Astrocyte of the hippocampus (primary cell): ENCODE measurements at regions not wholly inside any gene's neighbourhood (a gene's known extent, or its start where the extent isn't known, plus 50 kb on each side); places are given as distances from the start of the nearest gene placed in this dataset.
"Not testable (repeated sequence)": the region's sequence is repeated elsewhere in the genome, so short reads cannot be mapped to it uniquely, and the experiment has no call there.

ENCODE experiments used
- DNase-seq: peaks from one replicate; pipeline ENCODE4 v3.0.0; 2011; ENCODE audit warnings: low read depth, low spot score

- no peak for DNase-seq
Observed at GRCh38 chr15:95718441-95718840, 612.1 kb upstream of the NR2F2 start.

GRCh38 chr15:95724908-95725633 lies 605.4 kb upstream of the NR2F2 start:
- DNase-seq, result no peak

- no peak for DNase-seq
Observed at GRCh38 chr15:95726891-95727290, 603.6 kb upstream of the NR2F2 start.

GRCh38 chr15:95733931-95734330 lies 596.6 kb upstream of the NR2F2 start:
- DNase-seq, result no peak

- DNase-seq, result peak; percentile 83
Observed at GRCh38 chr15:95734422-95735316, 595.8 kb upstream of the NR2F2 start.

GRCh38 chr15:95737060-95737459 lies 593.4 kb upstream of the NR2F2 start:
- DNase-seq, result no peak

GRCh38 chr15:95739131-95739530 lies 591.4 kb upstream of the NR2F2 start:
- no peak for DNase-seq

GRCh38 chr15:95741830-95742229 lies 588.7 kb upstream of the NR2F2 start:
- no peak for DNase-seq

- DNase-seq, result no peak
Observed at GRCh38 chr15:95742256-95742655, 588.2 kb upstream of the NR2F2 start.

GRCh38 chr15:95742836-95743235 lies 587.7 kb upstream of the NR2F2 start:
- peak; percentile 6 for DNase-seq

- no peak for DNase-seq
Observed at GRCh38 chr15:95757171-95757570, 573.3 kb upstream of the NR2F2 start.

GRCh38 chr15:95758451-95758850 lies 572.0 kb upstream of the NR2F2 start:
- no peak for DNase-seq

GRCh38 chr15:95758851-95759250 lies 571.6 kb upstream of the NR2F2 start:
- no peak for DNase-seq

- no peak for DNase-seq
Observed at GRCh38 chr15:95760508-95760907, 570.0 kb upstream of the NR2F2 start.

- no peak for DNase-seq
Observed at GRCh38 chr15:95761501-95762165, 568.9 kb upstream of the NR2F2 start.

GRCh38 chr15:95763426-95763825 lies 567.1 kb upstream of the NR2F2 start:
- DNase-seq, result no peak

- DNase-seq, result no peak
Observed at GRCh38 chr15:95765161-95765560, 565.3 kb upstream of the NR2F2 start.

GRCh38 chr15:95770196-95770595 lies 560.3 kb upstream of the NR2F2 start:
- DNase-seq, result peak; percentile 69

GRCh38 chr15:95772982-95773381 lies 557.5 kb upstream of the NR2F2 start:
- no peak for DNase-seq

- DNase-seq, result no peak
Observed at GRCh38 chr15:95784508-95784907, 546.0 kb upstream of the NR2F2 start.

- DNase-seq, result not testable (repeated sequence)
Observed at GRCh38 chr15:95785276-95785675, 545.2 kb upstream of the NR2F2 start.

GRCh38 chr15:95793231-95793630 lies 537.3 kb upstream of the NR2F2 start:
- DNase-seq, result no peak
